Endothelial cell of umbilical vein (primary cell): ENCODE measurements at regions not wholly inside any gene's neighbourhood (a gene's known extent, or its start where the extent isn't known, plus 50 kb on each side); places are given as distances from the start of the nearest gene placed in this dataset.

Experiments used
- BruUV-seq: library from RNA; stranded (reverse); fragments of 400-500 nt; replicated peaks from 2 replicates; lab custom pipeline; 2021; lab: Mats Ljungman, UMichigan
- CTCF ChIA-PET: fragments of 300-600, 350-600 bp; sonication (Branson Sonifier 250); formaldehyde crosslinking; loops from one replicate; lab custom pipeline; 2021; ENCODE audit warnings: antibody characterized with exemption, inconsistent platforms; lab: Charles Lee
- POLR2A ChIA-PET: fragments of 300-600, 350-600 bp; sonication (Branson Sonifier 250); formaldehyde crosslinking; loops from one replicate; lab custom pipeline; 2021; ENCODE audit warnings: antibody characterized with exemption, inconsistent platforms; lab: Charles Lee
- DNase-seq: peaks from one replicate; pipeline ENCODE4 v3.0.0-alpha.2; 2011; ENCODE audit warnings: low read depth, low spot score
- FAIRE-seq: peaks from 2 replicates; lab custom pipeline; 2011; peaks lifted over from hg19 to GRCh38; lab: Jason Lieb, UNC
- H2AFZ ChIP-seq: 2 replicates; pipeline ENCODE4 v1.6.0; 2012; ENCODE audit warnings: low read depth, low read length, control low read depth, inconsistent platforms
- H3K27ac ChIP-seq: 2 replicates; pipeline ENCODE4 v1.5.1; 2011; ENCODE audit warnings: low read depth, mild to moderate bottlenecking, control low read depth, low read length, moderate library complexity; ENCODE audit not compliant: insufficient read depth
- H3K27me3 ChIP-seq, 2 experiments: 2 replicates each; pipeline versions ENCODE4 v1.6.0 to v1.6.1; 2011; ENCODE audit warnings: low read length in 2 of 2, mixed read lengths in 1 of 2; ENCODE audit not compliant: control insufficient read depth in 2 of 2, insufficient read depth in 2 of 2
- H3K36me3 ChIP-seq, 2 experiments: 2 replicates in 1 of 2; 3 replicates in 1 of 2; pipeline ENCODE4 v1.5.1; 2011; ENCODE audit warnings: low read length in 2 of 2, mild to moderate bottlenecking in 1 of 2, moderate library complexity in 1 of 2; ENCODE audit not compliant: control insufficient read depth in 2 of 2, insufficient read depth in 2 of 2; ENCODE audit errors: extremely low read depth in 1 of 2
- H3K4me1 ChIP-seq: 3 replicates; pipeline ENCODE4 v1.5.1; 2011; ENCODE audit warnings: mild to moderate bottlenecking, low read length; ENCODE audit not compliant: control insufficient read depth, insufficient read depth; ENCODE audit errors: extremely low read depth
- H3K4me2 ChIP-seq: 2 replicates; pipeline ENCODE4 v1.6.1; 2011; ENCODE audit warnings: low read length, control low read depth, mixed read lengths; ENCODE audit not compliant: insufficient read depth
- H3K4me3 ChIP-seq, 3 experiments: fragments of 200-600 bp in 1 of 3; sonication (generic), shearing (Covaris generic) in 1 of 3; replicated peaks in 1 of 3; 2 replicates each; pipeline ENCODE4 v1.5.1; 2011 to 2016; ENCODE audit warnings: control low read depth in 3 of 3, low read length in 3 of 3, mild to moderate bottlenecking in 2 of 3, inconsistent platforms in 1 of 3, low read depth in 1 of 3, moderate library complexity in 1 of 3; ENCODE audit not compliant: insufficient read depth in 1 of 3
- H3K79me2 ChIP-seq: 2 replicates; pipeline ENCODE4 v1.6.0; 2012; ENCODE audit warnings: low read length, inconsistent platforms; ENCODE audit not compliant: control insufficient read depth, insufficient read depth
- H3K9ac ChIP-seq: replicated peaks from 2 replicates; pipeline ENCODE3; 2011; ENCODE audit warnings: low read length, control low read depth; ENCODE audit not compliant: insufficient read depth; ENCODE audit errors: extremely low read depth
- H3K9me1 ChIP-seq: replicated peaks from 3 replicates; pipeline ENCODE4 v1.6.0; 2011; ENCODE audit warnings: mild to moderate bottlenecking, low read length; ENCODE audit not compliant: control insufficient read depth, insufficient read depth; ENCODE audit errors: extremely low read depth
- H3K9me3 ChIP-seq: replicated peaks from 2 replicates; pipeline ENCODE4 v1.5.1; 2012; ENCODE audit warnings: low read length, inconsistent platforms; ENCODE audit not compliant: control insufficient read depth, insufficient read depth
- H4K20me1 ChIP-seq: replicated peaks from 2 replicates; pipeline ENCODE3; 2011; ENCODE audit warnings: mild to moderate bottlenecking, low read length; ENCODE audit not compliant: control insufficient read depth, insufficient read depth; ENCODE audit errors: extremely low read depth
- EZH2 ChIP-seq: IDR thresholded peaks from 2 replicates; pipeline ENCODE4 v1.6.1; 2012; ENCODE audit warnings: borderline replicate concordance, low read depth, mild to moderate bottlenecking, moderate library complexity, low read length, inconsistent platforms; ENCODE audit not compliant: severe bottlenecking
- FOS ChIP-seq: IDR thresholded peaks from 2 replicates; pipeline ENCODE4 v1.6.1; 2011; ENCODE audit warnings: mild to moderate bottlenecking, low read length, moderate library complexity, borderline replicate concordance; ENCODE audit not compliant: insufficient read depth
- GATA2 ChIP-seq: IDR thresholded peaks from 2 replicates; pipeline ENCODE4 v1.7.0; 2011; ENCODE audit warnings: low read depth, mild to moderate bottlenecking, moderate library complexity, mixed read lengths, low read length; ENCODE audit not compliant: insufficient read length, insufficient read depth
- JUN ChIP-seq: IDR thresholded peaks from 2 replicates; pipeline ENCODE4 v1.6.1; 2011; ENCODE audit warnings: borderline replicate concordance, low read depth; ENCODE audit not compliant: insufficient read length, insufficient read depth
- MAX ChIP-seq: IDR thresholded peaks from 2 replicates; pipeline ENCODE4 v1.6.1; 2011; ENCODE audit not compliant: insufficient read depth, insufficient read length
- MYC ChIP-seq: IDR thresholded peaks from one replicate; pipeline ENCODE4 v1.6.1; 2011; ENCODE audit warnings: mild to moderate bottlenecking, low read depth, low read length
- POLR2AphosphoS5 ChIP-seq: IDR thresholded peaks from 2 replicates; pipeline ENCODE4 v1.6.1; 2012; ENCODE audit warnings: low read depth, mild to moderate bottlenecking, control low read depth, low read length, moderate library complexity; ENCODE audit not compliant: insufficient read depth
- dilution Hi-C: fragments of 300-500 bp; cut with MboI; formaldehyde crosslinking; loops from one replicate; pipeline ENCODE4 v1.15.0; 2019; ENCODE audit warnings: low sequenced_read_pairs; ENCODE audit not compliant: extremely low pct_ligation_motif_present
- intact Hi-C: fragments of 100-400 bp; cut with micrococcal nuclease; formaldehyde crosslinking; loops from one replicate; pipeline ENCODE4 v1.10.0; 2022
- TF ChIP-seq, protein P1 (sequence below), 2 donors: IDR thresholded peaks; 1 replicate in 1 of 2; 2 replicates in 1 of 2; pipeline ENCODE4 v1.5.1; 2011; ENCODE audit warnings: low read length in 2 of 2, mild to moderate bottlenecking in 2 of 2, moderate library complexity in 2 of 2, control low read depth in 1 of 2, inconsistent platforms in 1 of 2, low read depth in 1 of 2; ENCODE audit not compliant: insufficient read depth in 1 of 2; ENCODE audit errors: extremely low read depth in 1 of 2

GRCh38 chr1:218925777-218926176, 247.9 kb upstream of the LYPLAL1 start:
- CTCF ChIA-PET: interaction anchor here (0.8 kb wide), 1 partner anchor 17 kb away, joined by 3 read pairs; no protein-coding TSS in a partner anchor

More at GRCh38 chr1:218925777-218926176, 247.9 kb upstream of the LYPLAL1 start:
- no peaks in the 10 kb centered on the region for H4K20me1 ChIP-seq
- POLR2A ChIA-PET: no interaction called here
- H3K4me3 ChIP-seq: no peak overlapping the region
- no peak overlapping the region for H2AFZ ChIP-seq
- H3K79me2 ChIP-seq: no peaks in the 10 kb centered on the region
- TF ChIP-seq, protein P1, sequence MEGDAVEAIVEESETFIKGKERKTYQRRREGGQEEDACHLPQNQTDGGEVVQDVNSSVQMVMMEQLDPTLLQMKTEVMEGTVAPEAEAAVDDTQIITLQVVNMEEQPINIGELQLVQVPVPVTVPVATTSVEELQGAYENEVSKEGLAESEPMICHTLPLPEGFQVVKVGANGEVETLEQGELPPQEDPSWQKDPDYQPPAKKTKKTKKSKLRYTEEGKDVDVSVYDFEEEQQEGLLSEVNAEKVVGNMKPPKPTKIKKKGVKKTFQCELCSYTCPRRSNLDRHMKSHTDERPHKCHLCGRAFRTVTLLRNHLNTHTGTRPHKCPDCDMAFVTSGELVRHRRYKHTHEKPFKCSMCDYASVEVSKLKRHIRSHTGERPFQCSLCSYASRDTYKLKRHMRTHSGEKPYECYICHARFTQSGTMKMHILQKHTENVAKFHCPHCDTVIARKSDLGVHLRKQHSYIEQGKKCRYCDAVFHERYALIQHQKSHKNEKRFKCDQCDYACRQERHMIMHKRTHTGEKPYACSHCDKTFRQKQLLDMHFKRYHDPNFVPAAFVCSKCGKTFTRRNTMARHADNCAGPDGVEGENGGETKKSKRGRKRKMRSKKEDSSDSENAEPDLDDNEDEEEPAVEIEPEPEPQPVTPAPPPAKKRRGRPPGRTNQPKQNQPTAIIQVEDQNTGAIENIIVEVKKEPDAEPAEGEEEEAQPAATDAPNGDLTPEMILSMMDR (IDR thresholded peaks at IDR 0.05; ENCODE audit: extremely low read depth in 1 of 2, insufficient read depth in 1 of 2, low read depth in 1 of 2, low read length in 2 of 2): no peak
- TF ChIP-seq MAX (no peak), POLR2AphosphoS5 (no peak), EZH2 (no peak), FOS (no peak), MYC (no peak), GATA2 (no peak), JUN (no peak)
- no peaks in the 10 kb centered on the region for H3K9me1 ChIP-seq
- peaks cover under 1% of the 10 kb centered on the region for H3K4me1 ChIP-seq
- no peaks in the 10 kb centered on the region for H3K27me3 ChIP-seq
- no peak overlapping the region for H3K27ac ChIP-seq
- H3K9me3 ChIP-seq: no peaks in the 10 kb centered on the region
- DNase-seq (no peak), FAIRE-seq (no peak)
- H3K9ac ChIP-seq: no peak overlapping the region
- H3K4me2 ChIP-seq: no peak overlapping the region
- dilution Hi-C loops (no loop called here), intact Hi-C loops (no loop called here)
- BruUV-seq: no TSS peak
- no peaks in the 10 kb centered on the region for H3K36me3 ChIP-seq
